H9 (cell line): ENCODE measurements at regions not wholly inside any gene's neighbourhood (a gene's known extent, or its start where the extent isn't known, plus 50 kb on each side); places are given as distances from the start of the nearest gene placed in this dataset.

Experiments used
- DNase-seq: peaks from one replicate; pipeline ENCODE4 v3.0.0-alpha.2; 2017
- H2AFZ ChIP-seq: one replicate; pipeline ENCODE4 v1.6.1; 2013; ENCODE audit warnings: mild to moderate bottlenecking, low read length, control low read depth, moderate library complexity
- H2AK5ac ChIP-seq: 2 replicates; pipeline ENCODE4 v1.6.1; 2013; ENCODE audit warnings: low read length, control low read depth, mixed read lengths; ENCODE audit not compliant: insufficient read length
- H2BK120ac ChIP-seq: one replicate; pipeline ENCODE4 v1.6.1; 2013; ENCODE audit warnings: low read depth, mild to moderate bottlenecking, low read length, control low read depth, inconsistent platforms; ENCODE audit not compliant: poor library complexity, severe bottlenecking
- H2BK12ac ChIP-seq: 2 replicates; pipeline ENCODE4 v1.6.1; 2013; ENCODE audit warnings: low read length, control low read depth, mixed read lengths, low read depth; ENCODE audit not compliant: insufficient read length
- H2BK15ac ChIP-seq: 2 replicates; pipeline ENCODE4 v1.6.1; 2013; ENCODE audit warnings: low read depth, low read length, control low read depth
- H2BK20ac ChIP-seq: one replicate; pipeline ENCODE4 v1.6.1; 2013; ENCODE audit warnings: low read depth, mild to moderate bottlenecking, low read length, control low read depth, inconsistent platforms; ENCODE audit not compliant: poor library complexity, severe bottlenecking
- H2BK5ac ChIP-seq: 2 replicates; pipeline ENCODE4 v1.6.1; 2013; ENCODE audit warnings: low read length, control low read depth, mixed read lengths; ENCODE audit not compliant: insufficient read length
- H3K14ac ChIP-seq: 2 replicates; pipeline ENCODE4 v1.6.1; 2013; ENCODE audit warnings: low read length, control low read depth; ENCODE audit not compliant: insufficient read depth
- H3K18ac ChIP-seq: 2 replicates; pipeline ENCODE4 v1.6.1; 2013; ENCODE audit warnings: low read depth, mild to moderate bottlenecking, mixed read lengths, low read length, control low read depth; ENCODE audit not compliant: insufficient read length
- H3K23ac ChIP-seq: 2 replicates; pipeline ENCODE4 v1.6.1; 2013; ENCODE audit warnings: low read length, control low read depth, mixed read lengths, low read depth; ENCODE audit not compliant: insufficient read length
- H3K23me2 ChIP-seq: 2 replicates; pipeline ENCODE4 v1.6.1; 2013; ENCODE audit warnings: low read depth, mild to moderate bottlenecking, mixed read lengths, low read length, control low read depth; ENCODE audit not compliant: insufficient read length, poor library complexity, severe bottlenecking
- H3K27ac ChIP-seq: 2 replicates; pipeline ENCODE4 v1.5.1; 2013; ENCODE audit warnings: low read length, control low read depth, mixed read lengths, low read depth; ENCODE audit not compliant: insufficient read length
- H3K27me3 ChIP-seq: 2 replicates; pipeline ENCODE4 v1.6.1; 2013; ENCODE audit warnings: low read length, control low read depth, inconsistent platforms; ENCODE audit not compliant: insufficient read depth
- H3K4ac ChIP-seq: 2 replicates; pipeline ENCODE4 v1.6.1; 2013; ENCODE audit warnings: low read depth, mild to moderate bottlenecking, control low read depth, inconsistent platforms, low read length, moderate library complexity
- H3K4me1 ChIP-seq: 2 replicates; pipeline ENCODE4 v1.6.1; 2013; ENCODE audit warnings: low read length, control low read depth, inconsistent platforms; ENCODE audit not compliant: insufficient read depth
- H3K4me2 ChIP-seq: 2 replicates; pipeline ENCODE4 v1.6.1; 2013; ENCODE audit warnings: low read length, control low read depth, mixed read lengths; ENCODE audit not compliant: insufficient read length, insufficient read depth
- H3K56ac ChIP-seq: 2 replicates; pipeline ENCODE4 v1.6.1; 2013; ENCODE audit warnings: low read depth, mild to moderate bottlenecking, mixed read lengths, low read length, control low read depth; ENCODE audit not compliant: insufficient read length
- H3K79me1 ChIP-seq: 2 replicates; pipeline ENCODE4 v1.6.1; 2013; ENCODE audit warnings: low read depth, mild to moderate bottlenecking, moderate library complexity, low read length, control low read depth, inconsistent platforms; ENCODE audit not compliant: insufficient read depth, poor library complexity, severe bottlenecking
- H3K79me2 ChIP-seq: 2 replicates; pipeline ENCODE4 v1.6.1; 2013; ENCODE audit warnings: low read length, control low read depth, inconsistent platforms; ENCODE audit not compliant: insufficient read depth
- H3K9ac ChIP-seq: 2 replicates; pipeline ENCODE4 v1.6.1; 2013; ENCODE audit warnings: low read length, control low read depth, mixed read lengths; ENCODE audit not compliant: insufficient read length; ENCODE audit errors: extremely low read depth
- H3K9me3 ChIP-seq: one replicate; pipeline ENCODE4 v1.6.1; 2013; ENCODE audit warnings: low read depth, low read length, inconsistent platforms; ENCODE audit not compliant: control insufficient read depth
- H3T11ph ChIP-seq: one replicate; pipeline ENCODE4 v1.6.1; 2013; ENCODE audit warnings: mild to moderate bottlenecking, low read length, control low read depth, inconsistent platforms
- H4K20me1 ChIP-seq: one replicate; pipeline ENCODE4 v1.6.1; 2013; ENCODE audit not compliant: control insufficient read depth, insufficient read length, insufficient read depth
- H4K5ac ChIP-seq: 2 replicates; pipeline ENCODE4 v1.6.1; 2013; ENCODE audit warnings: low read depth, mild to moderate bottlenecking, mixed read lengths, low read length, control low read depth; ENCODE audit not compliant: insufficient read length
- H4K8ac ChIP-seq: replicated peaks from 2 replicates; pipeline ENCODE4 v1.6.1; 2013; ENCODE audit warnings: low read length, control low read depth, mixed read lengths, low read depth; ENCODE audit not compliant: insufficient read length
- H4K91ac ChIP-seq: 2 replicates; pipeline ENCODE4 v1.6.1; 2013; ENCODE audit warnings: low read depth, mild to moderate bottlenecking, moderate library complexity, mixed read lengths, low read length, control low read depth; ENCODE audit not compliant: insufficient read length
- H3K27ac Mint-ChIP-seq, 3 experiments: 2 replicates in 2 of 3; 3 replicates in 1 of 3; pipeline ENCODE4 v1.8.0; 2020 to 2021; ENCODE audit warnings: mixed read lengths in 3 of 3, mild to moderate bottlenecking in 1 of 3, moderate library complexity in 1 of 3
- H3K27me3 Mint-ChIP-seq: 2 replicates; pipeline ENCODE4 v1.8.0; 2021; ENCODE audit warnings: low read depth, mild to moderate bottlenecking, moderate library complexity, mixed read lengths
- H3K36me3 Mint-ChIP-seq, 3 experiments: 2 replicates in 2 of 3; 3 replicates in 1 of 3; pipeline ENCODE4 v1.8.0; 2020 to 2021; ENCODE audit warnings: low read depth in 3 of 3, mixed read lengths in 3 of 3; ENCODE audit not compliant: insufficient read depth in 1 of 3
- H3K4me1 Mint-ChIP-seq, 2 experiments: 2 replicates each; pipeline ENCODE4 v1.8.0; 2020; ENCODE audit warnings: mixed read lengths in 2 of 2
- H3K4me3 Mint-ChIP-seq, 2 experiments: 2 replicates in 1 of 2; 3 replicates in 1 of 2; pipeline ENCODE4 v1.8.0; 2020 to 2021; ENCODE audit warnings: mild to moderate bottlenecking in 2 of 2, mixed read lengths in 2 of 2, moderate library complexity in 1 of 2
- H3K9me3 Mint-ChIP-seq, 2 experiments: 2 replicates in 1 of 2; 3 replicates in 1 of 2; pipeline ENCODE4 v1.8.0; 2020; ENCODE audit warnings: mild to moderate bottlenecking in 2 of 2, mixed read lengths in 2 of 2, moderate library complexity in 1 of 2
- WGBS: extraction: QIAGEN DNeasy Blood & Tissue Kit; methylation state at CpG from one replicate; pipeline ENCODE4 v1.1.7; 2013; ENCODE audit warnings: missing lambda C conversion rate, low lambda C conversion rate, mixed read lengths; ENCODE audit not compliant: insufficient read length; ENCODE audit errors: extremely low coverage; 5-methylcytosine and 5-hydroxymethylcytosine counted together
- TF ChIP-seq, protein P1 (sequence below): fragments of 200-600 bp; sonication (generic); conservative IDR thresholded peaks from 3 replicates; pipeline ENCODE4 v1.8.0; 2021; ENCODE audit warnings: antibody characterized with exemption, mild to moderate bottlenecking

DNA sequence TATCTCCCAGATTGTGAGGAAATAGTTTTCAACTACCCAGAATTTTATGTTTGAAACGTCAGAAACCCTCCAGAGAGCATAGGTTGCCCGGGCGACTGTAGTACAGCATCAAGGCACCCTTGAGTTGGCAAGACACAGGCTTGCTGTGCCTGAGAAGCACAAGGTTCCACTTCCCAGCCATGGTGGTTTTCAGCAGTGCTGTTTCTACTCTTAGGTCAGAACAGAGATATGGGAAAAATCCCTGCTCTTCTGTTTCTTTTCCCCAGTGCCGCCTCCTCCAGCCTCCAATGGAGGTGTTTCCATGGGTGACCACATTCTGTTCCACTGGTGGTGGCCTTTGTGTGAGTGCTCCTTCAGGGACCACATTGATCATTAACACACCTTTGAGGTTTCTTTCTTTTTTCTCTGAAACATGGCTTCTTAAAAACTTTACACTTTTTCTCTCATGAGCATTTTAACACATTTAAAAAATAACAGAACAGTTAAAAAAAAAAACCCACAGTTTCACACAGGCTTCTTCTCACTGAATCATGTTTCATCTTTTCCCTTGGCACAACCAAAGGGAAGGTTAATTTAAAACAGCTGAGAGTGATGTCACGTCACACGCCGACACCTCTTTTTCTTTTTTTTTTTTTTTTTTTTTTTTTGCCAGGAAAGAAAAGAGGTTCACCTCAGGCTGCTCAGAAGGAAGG, 229.3 kb upstream of the HDAC4 start:
- H2BK12ac ChIP-seq: no peak overlapping the region
- H3K27ac ChIP-seq: no peak overlapping the region
- DNase-seq: no peak
- Mint-ChIP-seq H3K27me3 (peaks cover 4% of the 10 kb centered on the region; the same call in 1 of the 2 replicates), H3K4me3 (no peak overlapping the region), H3K36me3 (no peaks in the 10 kb centered on the region), H3K4me1 (peaks cover 20 to 22% of the 10 kb centered on the region in 2 experiments), H3K27ac (no peak overlapping the region), H3K9me3 (peaks cover 0 to 2% of the 10 kb centered on the region in 2 experiments; a peak in 1 of 5 replicates)
- H4K5ac ChIP-seq: no peak overlapping the region
- no peaks in the 10 kb centered on the region for H3K79me1 ChIP-seq
- no peaks in the 10 kb centered on the region for H4K20me1 ChIP-seq
- no peak overlapping the region for H2BK120ac ChIP-seq
- H3K23me2 ChIP-seq: no peaks in the 10 kb centered on the region
- no peaks in the 10 kb centered on the region for H3K79me2 ChIP-seq
- no peak overlapping the region for H2BK20ac ChIP-seq
- H3K23ac ChIP-seq: no peak overlapping the region
- no peak overlapping the region for H4K8ac ChIP-seq
- H2BK15ac ChIP-seq: no peak overlapping the region
- no peak overlapping the region for H3K14ac ChIP-seq
- no peaks in the 10 kb centered on the region; the same call in 1 of the 2 replicates for H3K4me1 ChIP-seq
- TF ChIP-seq, protein P1, sequence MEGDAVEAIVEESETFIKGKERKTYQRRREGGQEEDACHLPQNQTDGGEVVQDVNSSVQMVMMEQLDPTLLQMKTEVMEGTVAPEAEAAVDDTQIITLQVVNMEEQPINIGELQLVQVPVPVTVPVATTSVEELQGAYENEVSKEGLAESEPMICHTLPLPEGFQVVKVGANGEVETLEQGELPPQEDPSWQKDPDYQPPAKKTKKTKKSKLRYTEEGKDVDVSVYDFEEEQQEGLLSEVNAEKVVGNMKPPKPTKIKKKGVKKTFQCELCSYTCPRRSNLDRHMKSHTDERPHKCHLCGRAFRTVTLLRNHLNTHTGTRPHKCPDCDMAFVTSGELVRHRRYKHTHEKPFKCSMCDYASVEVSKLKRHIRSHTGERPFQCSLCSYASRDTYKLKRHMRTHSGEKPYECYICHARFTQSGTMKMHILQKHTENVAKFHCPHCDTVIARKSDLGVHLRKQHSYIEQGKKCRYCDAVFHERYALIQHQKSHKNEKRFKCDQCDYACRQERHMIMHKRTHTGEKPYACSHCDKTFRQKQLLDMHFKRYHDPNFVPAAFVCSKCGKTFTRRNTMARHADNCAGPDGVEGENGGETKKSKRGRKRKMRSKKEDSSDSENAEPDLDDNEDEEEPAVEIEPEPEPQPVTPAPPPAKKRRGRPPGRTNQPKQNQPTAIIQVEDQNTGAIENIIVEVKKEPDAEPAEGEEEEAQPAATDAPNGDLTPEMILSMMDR: no peak
- H3K18ac ChIP-seq: no peak overlapping the region
- no peaks in the 10 kb centered on the region for H3K27me3 ChIP-seq
- H3K4me2 ChIP-seq: no peak overlapping the region
- H3K4ac ChIP-seq: no peak overlapping the region
- H3T11ph ChIP-seq: no peak overlapping the region
- H2AFZ ChIP-seq: no peak overlapping the region
- WGBS: no CpG with 5 or more reads among the region's 7 CpGs
- no peak overlapping the region for H3K9ac ChIP-seq
- H4K91ac ChIP-seq: no peak overlapping the region
- no peak overlapping the region for H2AK5ac ChIP-seq
- no peak overlapping the region for H3K56ac ChIP-seq
- no peak overlapping the region for H2BK5ac ChIP-seq
- H3K9me3 ChIP-seq: no peaks in the 10 kb centered on the region
